Ovary (tissue), 7 donors: ENCODE measurements at regions not wholly inside any gene's neighbourhood (a gene's known extent, or its start where the extent isn't known, plus 50 kb on each side); places are given as distances from the start of the nearest gene placed in this dataset.

Experiments
- DNase-seq, 5 donors: peaks; one replicate each; pipeline ENCODE4 v3.0.0-alpha.2; 2019 to 2020
- H3K27ac ChIP-seq, 2 donors: fragments of 200-600 bp; one replicate each; pipeline versions ENCODE4 v1.5.1 to v1.8.0; 2019 to 2022
- H3K27me3 ChIP-seq: fragments of 200-600 bp; one replicate; pipeline ENCODE4 v1.8.0; 2022
- H3K36me3 ChIP-seq: fragments of 200-600 bp; sonication (generic); one replicate; pipeline ENCODE4 v1.5.1; 2019
- H3K4me1 ChIP-seq: one replicate; pipeline ENCODE4 v1.8.1; 2013; ENCODE audit warnings: mild to moderate bottlenecking, moderate library complexity; ENCODE audit not compliant: insufficient read depth
- H3K4me3 ChIP-seq: fragments of 200-600 bp; sonication (generic); one replicate; pipeline ENCODE4 v1.5.1; 2017
- H3K9me3 ChIP-seq, 2 donors: fragments of 200-600 bp in 1 of 2; sonication (generic) in 1 of 2; one replicate each; pipeline versions ENCODE4 v1.5.1 to v1.8.1; 2013 to 2019; ENCODE audit warnings: mild to moderate bottlenecking in 1 of 2, moderate library complexity in 1 of 2
- CTCF ChIP-seq, 3 donors: fragments of 450-650 bp in 2 of 3; fragments of 200-600 bp in 1 of 3; IDR thresholded peaks; one replicate each; pipeline versions ENCODE4 v1.5.1 to v1.8.0; 2016 to 2022; ENCODE audit warnings: antibody characterized with exemption in 3 of 3, mild to moderate bottlenecking in 1 of 3
- EP300 ChIP-seq: sonication (generic); formaldehyde crosslinking; IDR thresholded peaks from one replicate; pipeline ENCODE4 v1.6.1; 2017; ENCODE audit warnings: antibody characterized with exemption
- POLR2A ChIP-seq: fragments of 450-650 bp; IDR thresholded peaks from one replicate; pipeline ENCODE4 v1.6.1; 2017; ENCODE audit warnings: antibody characterized with exemption, mild to moderate bottlenecking, moderate library complexity
- WGBS, 3 donors: extraction: QIAGEN DNeasy Blood & Tissue Kit in 1 of 3; methylation state at CpG; one replicate each; pipeline versions ENCODE4 v1.1.5 to v1.1.7; 2013 to 2017; 5-methylcytosine and 5-hydroxymethylcytosine counted together
- intact Hi-C, 4 donors: fragments of 100-400 bp; cut with DNase I; formaldehyde crosslinking; loops; one replicate each; pipeline versions ENCODE4 v1.11.0 to v1.15.1; 2022 to 2023
- donor health status: DM: no; HTN: no; CAD: no; lungs with moderate emphysema.
- donor health status: DM: no; HTN: no; CAD: no.
- donor health status: Bipolar disorder and iron deficiency.
- donor health status: DM: no; HTN: no; CAD: no.
- donor health status: DM: yes; HTN: yes; CAD: no.

GRCh38 chr10:110433740-110434139 lies 64.0 kb upstream of the DUSP5 start:
- H3K27me3 ChIP-seq = no peaks in the 10 kb centered on the region
- H3K36me3 ChIP-seq = no peaks in the 10 kb centered on the region
- no peaks in the 10 kb centered on the region for H3K9me3 ChIP-seq
- WGBS, 3 donors = 79 to 90% (median 85%) methylated on average over 9 of the region's 9 CpGs
- H3K4me3 ChIP-seq = no peak overlapping the region
- no peak overlapping the region for H3K27ac ChIP-seq
- no peak for DNase-seq
- intact Hi-C loops = no loop called here
- H3K4me1 ChIP-seq = no peaks in the 10 kb centered on the region
- TF ChIP-seq POLR2A (no peak), EP300 (no peak), CTCF (IDR thresholded peaks at IDR 0.05) (no peak)

- Histone ChIP-seq H3K9me3 (no peaks in the 10 kb centered on the region), H3K4me1 (no peaks in the 10 kb centered on the region), H3K27me3 (no peaks in the 10 kb centered on the region), H3K36me3 (no peaks in the 10 kb centered on the region), H3K27ac (no peak overlapping the region), H3K4me3 (no peak overlapping the region)
- DNase-seq = no peak
- WGBS, 3 donors = 77 to 85% (median 81%) methylated on average over 5 of the region's 5 CpGs
- intact Hi-C loops = no loop called here
- TF ChIP-seq POLR2A (no peak), CTCF (IDR thresholded peaks at IDR 0.05) (no peak), EP300 (no peak)
These were observed 63.1 kb upstream of the DUSP5 start for GRCh38 chr10:110434489-110435096.

- DNase-seq = no peak
- no peak overlapping the region for H3K27ac ChIP-seq
- WGBS, 3 donors = 83 to 89% (median 87%) methylated on average over 9 of the region's 9 CpGs
- H3K4me1 ChIP-seq = no peaks in the 10 kb centered on the region
- no peak overlapping the region for H3K4me3 ChIP-seq
- H3K27me3 ChIP-seq = no peaks in the 10 kb centered on the region
- no peaks in the 10 kb centered on the region for H3K9me3 ChIP-seq
- intact Hi-C loops = no loop called here
- TF ChIP-seq POLR2A = no peak
- no peak for TF ChIP-seq CTCF (IDR thresholded peaks at IDR 0.05)
- no peak for TF ChIP-seq EP300
- H3K36me3 ChIP-seq = no peaks in the 10 kb centered on the region
These were observed 61.0 kb upstream of the DUSP5 start for GRCh38 chr10:110436554-110437350.

GRCh38 chr10:110437351-110437605 lies 60.4 kb upstream of the DUSP5 start:
- no peak overlapping the region for H3K27ac ChIP-seq
- no peaks in the 10 kb centered on the region for H3K36me3 ChIP-seq
- no peak for TF ChIP-seq POLR2A
- TF ChIP-seq CTCF (IDR thresholded peaks at IDR 0.05) = no peak
- no peak for TF ChIP-seq EP300
- intact Hi-C loops = no loop called here
- no peak overlapping the region for H3K4me3 ChIP-seq
- no peaks in the 10 kb centered on the region for H3K9me3 ChIP-seq
- 59 to 80% (median 79%) methylated on average over 3 of the region's 3 CpGs for WGBS, 3 donors
- no peaks in the 10 kb centered on the region for H3K4me1 ChIP-seq
- DNase-seq = no peak
- H3K27me3 ChIP-seq = no peaks in the 10 kb centered on the region
